Immature natural killer cell (primary cell): ENCODE measurements at regions not wholly inside any gene's neighbourhood (a gene's known extent, or its start where the extent isn't known, plus 50 kb on each side); places are given as distances from the start of the nearest gene placed in this dataset.

Experiments
- DNase-seq, 3 donors: peaks; one replicate each; pipeline ENCODE4 v3.0.0; 2022; ENCODE audit warnings: mixed read lengths in 1 of 3
- H3K27ac Mint-ChIP-seq, 6 donors: one replicate each; pipeline ENCODE4 v1.8.0; 2020; ENCODE audit warnings: mixed read lengths in 6 of 6, mild to moderate bottlenecking in 5 of 6, inconsistent platforms in 4 of 6, moderate library complexity in 3 of 6
- H3K27me3 Mint-ChIP-seq, 3 donors: one replicate each; pipeline ENCODE4 v1.8.0; 2020 to 2021; ENCODE audit warnings: low read depth in 3 of 3, mild to moderate bottlenecking in 3 of 3, mixed read lengths in 3 of 3, moderate library complexity in 3 of 3, inconsistent platforms in 1 of 3
- H3K36me3 Mint-ChIP-seq, 3 donors: one replicate each; pipeline ENCODE4 v1.8.0; 2020; ENCODE audit warnings: mixed read lengths in 3 of 3, inconsistent platforms in 2 of 3, mild to moderate bottlenecking in 2 of 3
- H3K4me1 Mint-ChIP-seq, 2 donors: one replicate each; pipeline ENCODE4 v1.8.0; 2020; ENCODE audit warnings: inconsistent platforms in 2 of 2, mild to moderate bottlenecking in 2 of 2, mixed read lengths in 2 of 2, moderate library complexity in 1 of 2
- H3K4me3 Mint-ChIP-seq, 5 donors: one replicate each; pipeline ENCODE4 v1.8.0; 2020; ENCODE audit warnings: mild to moderate bottlenecking in 5 of 5, mixed read lengths in 5 of 5, inconsistent platforms in 3 of 5, moderate library complexity in 3 of 5
- H3K9me3 Mint-ChIP-seq, 6 donors: one replicate each; pipeline ENCODE4 v1.8.0; 2020; ENCODE audit warnings: mild to moderate bottlenecking in 6 of 6, mixed read lengths in 6 of 6, inconsistent platforms in 4 of 6, moderate library complexity in 3 of 6

GRCh38 chr11:70540196-70540595 is 141.9 kb downstream of the CTTN start:
- Mint-ChIP-seq H3K36me3 (no peaks in the 10 kb centered on the region), H3K4me1 (no peaks in the 10 kb centered on the region), H3K4me3 (no peak overlapping the region), H3K27me3 (peaks cover 0 to 3% (median 2%) of the 10 kb centered on the region in 3 donors), H3K27ac (no peak overlapping the region), H3K9me3 (peaks cover 0 to 2% (median 0%) of the 10 kb centered on the region in 6 donors)
- DNase-seq, result no peak

- peaks cover 0 to 2% (median 0%) of the 10 kb centered on the region in 6 donors for H3K9me3 Mint-ChIP-seq
- no peaks in the 10 kb centered on the region for H3K4me1 Mint-ChIP-seq
- H3K27ac Mint-ChIP-seq, result peak overlapping the region in 1 of 6 donors; percentile 21
- no peak for DNase-seq
- peaks cover 0 to 3% (median 0%) of the 10 kb centered on the region in 3 donors for H3K27me3 Mint-ChIP-seq
- no peaks in the 10 kb centered on the region for H3K36me3 Mint-ChIP-seq
- no peak overlapping the region for H3K4me3 Mint-ChIP-seq
These were observed 142.8 kb downstream of the CTTN start for GRCh38 chr11:70541176-70541575.

GRCh38 chr11:70541699-70542098 is 143.4 kb downstream of the CTTN start:
- no peak for DNase-seq

GRCh38 chr11:70542406-70542805 is 144.1 kb downstream of the CTTN start:
- Mint-ChIP-seq H3K27me3 (peaks cover 0 to 3% (median 0%) of the 10 kb centered on the region in 3 donors), H3K36me3 (no peaks in the 10 kb centered on the region), H3K4me1 (no peaks in the 10 kb centered on the region), H3K4me3 (no peak overlapping the region), H3K9me3 (peaks cover 0 to 2% (median 0%) of the 10 kb centered on the region in 6 donors), H3K27ac (no peak overlapping the region)
- DNase-seq, result no peak

More at GRCh38 chr11:70541699-70542098, 143.4 kb downstream of the CTTN start:
- Mint-ChIP-seq H3K4me1 (no peaks in the 10 kb centered on the region), H3K9me3 (peaks cover 0 to 2% (median 0%) of the 10 kb centered on the region in 6 donors), H3K27me3 (peaks cover 0 to 3% (median 0%) of the 10 kb centered on the region in 3 donors), H3K4me3 (no peak overlapping the region), H3K36me3 (no peaks in the 10 kb centered on the region), H3K27ac (no peak overlapping the region)

- no peaks in the 10 kb centered on the region for H3K36me3 Mint-ChIP-seq
- peaks cover 0 to 3% (median 0%) of the 10 kb centered on the region in 3 donors for H3K27me3 Mint-ChIP-seq
- H3K27ac Mint-ChIP-seq, result no peak overlapping the region
- no peak for DNase-seq
- no peaks in the 10 kb centered on the region for H3K4me1 Mint-ChIP-seq
- H3K4me3 Mint-ChIP-seq, result no peak overlapping the region
- H3K9me3 Mint-ChIP-seq, result peaks cover 0 to 2% (median 0%) of the 10 kb centered on the region in 6 donors
These were observed 144.5 kb downstream of the CTTN start for GRCh38 chr11:70542811-70543210.

- H3K27me3 Mint-ChIP-seq, result peaks cover 0 to 3% (median 2%) of the 10 kb centered on the region in 3 donors
- H3K27ac Mint-ChIP-seq, result no peak overlapping the region
- H3K4me3 Mint-ChIP-seq, result no peak overlapping the region
- H3K9me3 Mint-ChIP-seq, result peaks cover 0 to 2% (median 0%) of the 10 kb centered on the region in 6 donors
- H3K4me1 Mint-ChIP-seq, result no peaks in the 10 kb centered on the region
- no peak for DNase-seq
- H3K36me3 Mint-ChIP-seq, result no peaks in the 10 kb centered on the region
These were observed 145.3 kb downstream of the CTTN start for GRCh38 chr11:70543611-70544010.

GRCh38 chr11:70544067-70544773 is 145.9 kb downstream of the CTTN start:
- peaks cover 0 to 2% (median 1%) of the 10 kb centered on the region in 3 donors for H3K27me3 Mint-ChIP-seq
- no peak overlapping the region for H3K4me3 Mint-ChIP-seq
- DNase-seq, result no peak
- no peaks in the 10 kb centered on the region for H3K9me3 Mint-ChIP-seq
- no peaks in the 10 kb centered on the region for H3K36me3 Mint-ChIP-seq
- H3K27ac Mint-ChIP-seq, result no peak overlapping the region
- no peaks in the 10 kb centered on the region for H3K4me1 Mint-ChIP-seq

- Mint-ChIP-seq H3K4me1 (no peaks in the 10 kb centered on the region), H3K4me3 (no peak overlapping the region)
These were observed 146.7 kb downstream of the CTTN start for GRCh38 chr11:70544774-70545609.

GRCh38 chr11:70545610-70545912 is 147.2 kb downstream of the CTTN start:
- no peaks in the 10 kb centered on the region for H3K9me3 Mint-ChIP-seq
- DNase-seq, result no peak
- H3K27ac Mint-ChIP-seq, result no peak overlapping the region
- H3K27me3 Mint-ChIP-seq, result peaks cover 0 to 2% (median 0%) of the 10 kb centered on the region in 3 donors
- H3K36me3 Mint-ChIP-seq, result no peaks in the 10 kb centered on the region
- no peaks in the 10 kb centered on the region for H3K4me1 Mint-ChIP-seq
- H3K4me3 Mint-ChIP-seq, result no peak overlapping the region

More at GRCh38 chr11:70544774-70545609, 146.7 kb downstream of the CTTN start:
- H3K36me3 Mint-ChIP-seq, result no peaks in the 10 kb centered on the region
- no peak overlapping the region for H3K27ac Mint-ChIP-seq
- peaks cover 0 to 2% (median 0%) of the 10 kb centered on the region in 3 donors for H3K27me3 Mint-ChIP-seq
- no peaks in the 10 kb centered on the region for H3K9me3 Mint-ChIP-seq
- DNase-seq, result no peak

- H3K9me3 Mint-ChIP-seq, result no peaks in the 10 kb centered on the region
- no peaks in the 10 kb centered on the region for H3K4me1 Mint-ChIP-seq
- DNase-seq, result no peak
- no peak overlapping the region for H3K4me3 Mint-ChIP-seq
- no peaks in the 10 kb centered on the region for H3K36me3 Mint-ChIP-seq
- peaks cover 0 to 2% (median 0%) of the 10 kb centered on the region in 3 donors for H3K27me3 Mint-ChIP-seq
- H3K27ac Mint-ChIP-seq, result no peak overlapping the region
These were observed 148.0 kb downstream of the CTTN start for GRCh38 chr11:70546191-70546940.

- H3K27ac Mint-ChIP-seq, result no peak overlapping the region
- H3K9me3 Mint-ChIP-seq, result no peaks in the 10 kb centered on the region
- no peaks in the 10 kb centered on the region for H3K4me1 Mint-ChIP-seq
- DNase-seq, result no peak
- peaks cover 0 to 3% (median 2%) of the 10 kb centered on the region in 3 donors for H3K27me3 Mint-ChIP-seq
- no peaks in the 10 kb centered on the region for H3K36me3 Mint-ChIP-seq
- no peak overlapping the region for H3K4me3 Mint-ChIP-seq
These were observed 149.1 kb downstream of the CTTN start for GRCh38 chr11:70547386-70547785.

GRCh38 chr11:70547821-70548670 is 149.7 kb downstream of the CTTN start:
- no peak for DNase-seq
- no peak overlapping the region for H3K4me3 Mint-ChIP-seq
- H3K4me1 Mint-ChIP-seq, result no peaks in the 10 kb centered on the region
- no peaks in the 10 kb centered on the region for H3K9me3 Mint-ChIP-seq
- H3K36me3 Mint-ChIP-seq, result no peaks in the 10 kb centered on the region
- peaks cover 0 to 3% (median 2%) of the 10 kb centered on the region in 3 donors for H3K27me3 Mint-ChIP-seq
- H3K27ac Mint-ChIP-seq, result peak overlapping the region in 1 of 6 donors; percentile 17

GRCh38 chr11:70548976-70549375 is 150.6 kb downstream of the CTTN start:
- Mint-ChIP-seq H3K27ac (no peak overlapping the region), H3K4me3 (no peak overlapping the region), H3K9me3 (no peaks in the 10 kb centered on the region), H3K4me1 (no peaks in the 10 kb centered on the region), H3K36me3 (no peaks in the 10 kb centered on the region), H3K27me3 (peaks cover 0 to 3% (median 2%) of the 10 kb centered on the region in 3 donors)
- no peak for DNase-seq
